ENCODE measurements at regions not wholly inside any gene's neighbourhood (a gene's known extent, or its start where the extent isn't known, plus 50 kb on each side); places are given as distances from the start of the nearest gene placed in this dataset. TPM values are rescaled to one million over a fixed set of nuclear protein-coding genes. Genes with fewer than 3 reads are reported as not detected.

- no peaks in the 10 kb centered on the region; the same call in 1 of the 2 replicates for H3K27me3 ChIP-seq (ENCODE audit: control insufficient read depth, insufficient read depth, low read length)
- POLR2A ChIA-PET = no interaction called here
- H3K36me3 ChIP-seq (ENCODE audit: control insufficient read depth, insufficient read depth, low read length) = no peaks in the 10 kb centered on the region
- no peak overlapping the region for H3K4me3 ChIP-seq (ENCODE audit: low read depth, low read length)
- DNase-seq (ENCODE audit: low read depth) = no peak
- CTCF ChIA-PET = no interaction called here
- TF ChIP-seq, protein P1, sequence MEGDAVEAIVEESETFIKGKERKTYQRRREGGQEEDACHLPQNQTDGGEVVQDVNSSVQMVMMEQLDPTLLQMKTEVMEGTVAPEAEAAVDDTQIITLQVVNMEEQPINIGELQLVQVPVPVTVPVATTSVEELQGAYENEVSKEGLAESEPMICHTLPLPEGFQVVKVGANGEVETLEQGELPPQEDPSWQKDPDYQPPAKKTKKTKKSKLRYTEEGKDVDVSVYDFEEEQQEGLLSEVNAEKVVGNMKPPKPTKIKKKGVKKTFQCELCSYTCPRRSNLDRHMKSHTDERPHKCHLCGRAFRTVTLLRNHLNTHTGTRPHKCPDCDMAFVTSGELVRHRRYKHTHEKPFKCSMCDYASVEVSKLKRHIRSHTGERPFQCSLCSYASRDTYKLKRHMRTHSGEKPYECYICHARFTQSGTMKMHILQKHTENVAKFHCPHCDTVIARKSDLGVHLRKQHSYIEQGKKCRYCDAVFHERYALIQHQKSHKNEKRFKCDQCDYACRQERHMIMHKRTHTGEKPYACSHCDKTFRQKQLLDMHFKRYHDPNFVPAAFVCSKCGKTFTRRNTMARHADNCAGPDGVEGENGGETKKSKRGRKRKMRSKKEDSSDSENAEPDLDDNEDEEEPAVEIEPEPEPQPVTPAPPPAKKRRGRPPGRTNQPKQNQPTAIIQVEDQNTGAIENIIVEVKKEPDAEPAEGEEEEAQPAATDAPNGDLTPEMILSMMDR (IDR thresholded peaks at IDR 0.05; ENCODE audit: insufficient read depth, low read depth, low read length) = no peak
These were observed 211.8 kb downstream of the EPHA4 start for GRCh38 chr2:221360312-221360711.

- TF ChIP-seq, protein P1 (IDR thresholded peaks at IDR 0.05; ENCODE audit: insufficient read depth, low read depth, low read length) = no peak
- ChIA-PET CTCF (no interaction called here), POLR2A (no interaction called here)
- Histone ChIP-seq H3K36me3 (ENCODE audit: control insufficient read depth, insufficient read depth, low read length) (no peaks in the 10 kb centered on the region), H3K4me3 (ENCODE audit: low read depth, low read length) (no peak overlapping the region), H3K27me3 (ENCODE audit: control insufficient read depth, insufficient read depth, low read length) (no peaks in the 10 kb centered on the region; the same call in 1 of the 2 replicates)
- DNase-seq (ENCODE audit: low read depth) = no peak
These were observed 211.4 kb downstream of the EPHA4 start for GRCh38 chr2:221360742-221361141.

DNA sequence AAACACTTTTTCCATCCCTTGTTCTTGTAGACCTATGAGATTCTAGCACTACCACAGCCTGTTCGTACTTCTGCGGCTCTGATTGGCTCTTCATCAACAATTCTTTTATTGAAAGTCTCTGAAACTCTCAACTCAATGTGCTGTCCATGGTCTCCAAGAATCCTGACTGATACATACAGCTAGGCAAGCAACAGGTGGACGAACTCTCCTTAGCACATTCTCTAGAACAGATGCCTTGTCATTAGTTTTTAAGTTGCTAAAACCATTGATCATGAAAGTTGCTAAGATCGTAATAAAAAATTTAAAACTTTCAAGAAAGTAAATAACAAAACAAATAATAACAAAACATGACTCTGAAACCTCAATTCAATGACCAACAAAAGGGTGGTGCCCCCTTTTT is 210.5 kb downstream of the EPHA4 start:
- ChIA-PET CTCF (no interaction called here), POLR2A (no interaction called here)
- Histone ChIP-seq H3K27me3 (ENCODE audit: control insufficient read depth, insufficient read depth, low read length) (no peaks in the 10 kb centered on the region; the same call in 1 of the 2 replicates), H3K4me3 (ENCODE audit: low read depth, low read length) (no peak overlapping the region), H3K36me3 (ENCODE audit: control insufficient read depth, insufficient read depth, low read length) (no peaks in the 10 kb centered on the region)
- no peak for DNase-seq (ENCODE audit: low read depth)
- TF ChIP-seq, protein P1 (IDR thresholded peaks at IDR 0.05; ENCODE audit: insufficient read depth, low read depth, low read length) = no peak

GRCh38 chr2:221364672-221365071 is 207.4 kb downstream of the EPHA4 start:
- POLR2A ChIA-PET = no interaction called here
- no peak for DNase-seq (ENCODE audit: low read depth)
- Histone ChIP-seq H3K4me3 (ENCODE audit: low read depth, low read length) (no peak overlapping the region), H3K36me3 (ENCODE audit: control insufficient read depth, insufficient read depth, low read length) (no peaks in the 10 kb centered on the region), H3K27me3 (ENCODE audit: control insufficient read depth, insufficient read depth, low read length) (no peaks in the 10 kb centered on the region)
- TF ChIP-seq, protein P1 (IDR thresholded peaks at IDR 0.05; ENCODE audit: insufficient read depth, low read depth, low read length) = no peak
- CTCF ChIA-PET = no interaction called here

Small RNA genes in the stretch of these regions (small RNA-seq; reads per million reads assigned to genes)
- gene AC011233.1 (ENCODE audit: insufficient read length, low read depth, low replicate concordance) = not detected
- not detected for gene MIR4268 (ENCODE audit: insufficient read length, low read depth, low replicate concordance)
